ENCODE measurements at regions not wholly inside any gene's neighbourhood (a gene's known extent, or its start where the extent isn't known, plus 50 kb on each side); places are given as distances from the start of the nearest gene placed in this dataset.

DNA sequence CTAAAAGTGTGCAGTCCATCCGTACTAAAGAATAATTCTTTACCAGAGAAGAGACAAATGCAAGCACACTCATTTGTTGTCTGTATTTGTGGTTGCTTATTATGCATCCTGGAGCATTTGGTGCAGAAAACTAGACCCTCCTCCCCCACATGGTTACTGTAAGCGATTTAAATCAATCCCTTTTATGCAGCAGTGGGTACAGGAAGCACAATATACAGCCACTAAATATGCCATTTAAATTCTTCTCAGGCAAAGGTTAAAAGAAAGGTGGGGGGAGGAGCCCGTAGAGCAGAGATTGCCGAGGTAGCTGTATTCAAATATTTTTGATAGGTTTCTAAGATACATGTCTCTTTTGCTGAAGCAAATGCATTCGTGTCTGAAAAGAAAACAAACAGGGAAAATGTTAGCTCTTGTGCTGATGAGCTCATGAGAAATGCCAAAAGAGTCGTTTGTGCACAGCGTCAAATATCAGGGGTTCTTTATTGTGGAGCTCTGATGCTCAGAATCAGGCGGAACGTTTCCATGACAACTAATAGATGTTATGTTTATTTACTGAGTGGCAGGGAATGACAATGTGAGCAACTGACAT, 131.3 kb upstream of the NPVF start:
- Histone ChIP-seq H3K27ac (ENCODE audit: low read length) (no peak overlapping the region), H3K4me3 (ENCODE audit: low read length in 2 of 2) (no peak overlapping the region), H3K9ac (ENCODE audit: low read length in 2 of 2) (no peak overlapping the region)

DNA sequence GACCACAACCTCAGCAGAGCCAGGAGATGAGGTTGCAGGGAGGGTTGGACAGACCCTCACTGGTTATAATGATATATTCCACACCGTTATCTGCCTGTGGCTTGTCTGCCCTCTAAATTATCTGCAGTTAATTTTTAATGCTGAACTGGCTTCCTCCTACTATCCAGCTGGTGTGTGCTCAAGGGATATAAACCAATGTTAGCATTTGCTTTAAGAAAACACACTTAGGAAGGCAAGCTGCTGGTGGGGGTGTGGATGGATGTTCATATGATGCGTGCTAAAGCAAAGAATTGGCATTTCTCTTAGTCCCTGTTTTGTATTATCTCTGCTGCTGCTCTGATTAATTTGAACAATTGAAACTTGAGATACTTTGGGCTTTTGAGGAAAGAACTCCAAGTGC, 132.2 kb upstream of the NPVF start:
- H3K9ac ChIP-seq (ENCODE audit: low read length in 2 of 2) = no peak overlapping the region
- no peak overlapping the region for H3K4me3 ChIP-seq (ENCODE audit: low read length in 2 of 2)
- no peak overlapping the region for H3K27ac ChIP-seq (ENCODE audit: low read length)
- no peaks in the 10 kb centered on the region for H3K9me3 ChIP-seq (ENCODE audit: control insufficient read depth in 2 of 2, low read length in 2 of 2)
- no peaks in the 10 kb centered on the region for H3K36me3 ChIP-seq (ENCODE audit: control insufficient read depth in 2 of 2, insufficient read depth in 2 of 2, low read length in 2 of 2)
- no peaks in the 10 kb centered on the region for H3K4me1 ChIP-seq (ENCODE audit: control insufficient read depth, insufficient read depth, low read length)
- no peaks in the 10 kb centered on the region for H3K27me3 ChIP-seq (ENCODE audit: control insufficient read depth in 1 of 2, insufficient read depth in 2 of 2, low read length in 2 of 2)

More for the DNA sequence above, 131.3 kb upstream of the NPVF start:
- H3K36me3 ChIP-seq (ENCODE audit: control insufficient read depth in 2 of 2, insufficient read depth in 2 of 2, low read length in 2 of 2) = no peaks in the 10 kb centered on the region
- H3K4me1 ChIP-seq (ENCODE audit: control insufficient read depth, insufficient read depth, low read length) = no peaks in the 10 kb centered on the region
- no peaks in the 10 kb centered on the region for H3K9me3 ChIP-seq (ENCODE audit: control insufficient read depth in 2 of 2, low read length in 2 of 2)
- no peaks in the 10 kb centered on the region for H3K27me3 ChIP-seq (ENCODE audit: control insufficient read depth in 1 of 2, insufficient read depth in 2 of 2, low read length in 2 of 2)

DNA sequence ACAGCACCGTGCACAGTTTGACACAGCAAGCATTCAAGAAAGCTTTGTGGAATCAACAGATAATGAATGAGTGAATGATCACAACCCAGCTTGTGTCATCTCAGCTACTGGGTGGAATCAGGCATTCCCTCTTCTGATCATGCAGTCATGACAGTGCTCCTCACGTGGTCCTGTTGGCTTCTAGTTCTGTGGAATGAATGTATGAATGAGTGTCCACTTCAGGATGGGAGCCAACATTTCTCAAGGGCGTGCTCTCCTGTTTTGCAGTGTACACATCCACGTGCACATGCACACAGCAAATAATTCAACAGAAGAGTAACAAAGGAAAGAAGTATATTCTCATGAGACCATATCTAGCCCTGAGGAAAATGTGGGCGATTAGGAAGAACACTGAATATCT, 133.1 kb upstream of the NPVF start:
- no peaks in the 10 kb centered on the region for H3K27me3 ChIP-seq (ENCODE audit: control insufficient read depth in 1 of 2, insufficient read depth in 2 of 2, low read length in 2 of 2)
- H3K27ac ChIP-seq (ENCODE audit: low read length) = no peak overlapping the region
- H3K4me1 ChIP-seq (ENCODE audit: control insufficient read depth, insufficient read depth, low read length) = no peaks in the 10 kb centered on the region
- no peaks in the 10 kb centered on the region for H3K36me3 ChIP-seq (ENCODE audit: control insufficient read depth in 2 of 2, insufficient read depth in 2 of 2, low read length in 2 of 2)
- no peaks in the 10 kb centered on the region for H3K9me3 ChIP-seq (ENCODE audit: control insufficient read depth in 2 of 2, low read length in 2 of 2)
- no peak overlapping the region for H3K4me3 ChIP-seq (ENCODE audit: low read length in 2 of 2)
- H3K9ac ChIP-seq (ENCODE audit: low read length in 2 of 2) = no peak overlapping the region

DNA sequence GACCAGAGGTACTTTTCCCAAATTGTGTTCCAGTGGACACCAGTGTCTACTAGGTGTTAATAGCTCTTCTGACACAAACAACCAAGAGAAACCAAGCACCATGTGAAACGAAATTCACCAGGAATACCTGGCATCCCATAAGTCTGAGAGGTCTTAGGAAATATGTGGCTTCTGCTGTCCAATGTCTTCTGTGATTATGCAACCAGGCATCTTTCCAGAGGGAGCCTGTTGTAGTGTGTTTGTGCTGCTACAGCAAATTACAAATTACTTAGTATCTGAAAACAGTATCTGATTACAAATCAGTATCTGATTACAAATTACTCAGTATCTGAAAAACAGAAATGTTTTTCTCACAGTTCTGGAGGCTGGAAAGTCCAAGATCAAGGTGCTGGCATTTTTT, 133.6 kb upstream of the NPVF start:
- Histone ChIP-seq H3K27ac (ENCODE audit: low read length) (no peak overlapping the region), H3K9me3 (ENCODE audit: control insufficient read depth in 2 of 2, low read length in 2 of 2) (no peaks in the 10 kb centered on the region), H3K4me3 (ENCODE audit: low read length in 2 of 2) (no peak overlapping the region), H3K27me3 (ENCODE audit: control insufficient read depth in 1 of 2, insufficient read depth in 2 of 2, low read length in 2 of 2) (no peaks in the 10 kb centered on the region), H3K4me1 (ENCODE audit: control insufficient read depth, insufficient read depth, low read length) (no peaks in the 10 kb centered on the region), H3K9ac (ENCODE audit: low read length in 2 of 2) (no peak overlapping the region), H3K36me3 (ENCODE audit: control insufficient read depth in 2 of 2, insufficient read depth in 2 of 2, low read length in 2 of 2) (no peaks in the 10 kb centered on the region)

DNA sequence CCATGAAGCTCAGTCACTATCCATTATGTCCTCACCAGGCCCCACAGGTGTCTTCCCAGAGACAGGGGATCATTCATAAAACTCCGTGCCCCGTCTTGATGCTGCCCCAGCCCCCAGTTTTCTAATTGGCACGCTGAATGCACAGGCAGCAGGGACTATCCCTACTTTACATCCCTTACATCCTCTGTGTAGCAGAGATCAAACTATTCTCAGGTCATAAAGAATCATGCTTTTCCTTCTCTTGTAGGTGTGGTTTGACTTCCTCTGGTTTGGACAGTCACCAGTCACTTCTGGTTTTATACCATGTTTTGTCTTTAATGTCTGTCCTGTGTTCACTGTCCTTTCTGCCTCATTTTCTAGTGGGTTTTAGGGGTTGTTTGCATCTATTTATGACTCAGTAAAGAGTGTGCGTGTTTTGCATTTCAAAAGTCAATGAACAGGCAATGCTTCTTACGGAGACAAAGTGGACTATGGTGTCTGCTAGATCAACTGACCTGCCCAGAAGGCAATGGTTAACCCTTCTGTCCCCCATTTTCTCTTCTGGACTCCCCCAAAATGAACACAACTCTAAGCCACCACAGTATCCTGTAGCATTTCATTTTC, 140.4 kb upstream of the NPVF start:
- Histone ChIP-seq H3K36me3 (ENCODE audit: control insufficient read depth in 2 of 2, insufficient read depth in 2 of 2, low read length in 2 of 2) (no peaks in the 10 kb centered on the region), H3K4me1 (ENCODE audit: control insufficient read depth, insufficient read depth, low read length) (no peaks in the 10 kb centered on the region), H3K4me3 (ENCODE audit: low read length in 2 of 2) (no peak overlapping the region), H3K9ac (ENCODE audit: low read length in 2 of 2) (no peak overlapping the region), H3K27me3 (ENCODE audit: control insufficient read depth in 1 of 2, insufficient read depth in 2 of 2, low read length in 2 of 2) (no peaks in the 10 kb centered on the region), H3K27ac (ENCODE audit: low read length) (no peak overlapping the region), H3K9me3 (ENCODE audit: control insufficient read depth in 2 of 2, low read length in 2 of 2) (peaks cover 4% of the 10 kb centered on the region in 2 donors)

DNA sequence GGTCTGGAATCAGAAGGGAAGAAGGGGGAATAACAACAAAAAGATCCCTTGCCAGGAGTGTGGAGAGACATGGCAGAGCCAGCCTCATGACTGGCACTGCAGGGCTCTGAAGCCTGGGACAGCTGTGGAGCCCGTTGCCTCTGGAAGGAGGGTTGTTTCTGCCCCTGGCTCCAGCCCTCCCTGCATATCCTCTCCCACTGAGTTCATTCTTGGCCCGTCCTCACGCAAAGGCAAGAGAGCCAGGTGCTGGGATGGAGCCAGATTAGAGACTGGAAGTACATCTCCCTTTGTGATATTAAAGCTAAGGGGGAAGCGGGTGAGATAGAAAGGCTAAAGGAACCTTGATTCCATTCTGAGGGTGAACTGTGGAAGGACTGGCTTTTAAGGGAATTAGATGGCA, 141.5 kb upstream of the NPVF start:
- H3K9me3 ChIP-seq (ENCODE audit: control insufficient read depth in 2 of 2, low read length in 2 of 2) = peaks cover 4% of the 10 kb centered on the region in 2 donors
- no peak overlapping the region for H3K27ac ChIP-seq (ENCODE audit: low read length)

DNA sequence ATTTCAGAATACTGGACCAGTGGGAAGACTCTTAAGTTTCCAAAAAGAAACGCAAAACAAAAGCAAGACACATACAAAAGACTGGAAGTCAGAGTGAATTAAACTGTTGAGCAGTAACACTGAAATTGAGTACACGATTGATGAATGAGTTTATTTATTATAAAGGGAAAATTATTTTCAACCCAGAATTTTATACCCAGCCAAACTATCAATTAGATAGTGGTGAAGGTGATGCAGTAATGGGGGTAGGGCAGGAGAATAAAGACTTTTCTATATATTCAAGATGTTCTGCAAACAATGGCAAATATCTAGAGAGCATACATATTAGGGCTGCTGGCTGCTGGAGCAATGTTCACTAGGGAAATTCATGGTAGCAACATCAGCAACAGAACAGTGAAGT, 143.7 kb upstream of the NPVF start:
- no peak overlapping the region for H3K27ac ChIP-seq (ENCODE audit: low read length)

More for the DNA sequence above, 141.5 kb upstream of the NPVF start:
- no peak overlapping the region for H3K9ac ChIP-seq (ENCODE audit: low read length in 2 of 2)
- no peaks in the 10 kb centered on the region for H3K4me1 ChIP-seq (ENCODE audit: control insufficient read depth, insufficient read depth, low read length)
- no peak overlapping the region for H3K4me3 ChIP-seq (ENCODE audit: low read length in 2 of 2)
- no peaks in the 10 kb centered on the region for H3K36me3 ChIP-seq (ENCODE audit: control insufficient read depth in 2 of 2, insufficient read depth in 2 of 2, low read length in 2 of 2)
- H3K27me3 ChIP-seq (ENCODE audit: control insufficient read depth in 1 of 2, insufficient read depth in 2 of 2, low read length in 2 of 2) = no peaks in the 10 kb centered on the region

DNA sequence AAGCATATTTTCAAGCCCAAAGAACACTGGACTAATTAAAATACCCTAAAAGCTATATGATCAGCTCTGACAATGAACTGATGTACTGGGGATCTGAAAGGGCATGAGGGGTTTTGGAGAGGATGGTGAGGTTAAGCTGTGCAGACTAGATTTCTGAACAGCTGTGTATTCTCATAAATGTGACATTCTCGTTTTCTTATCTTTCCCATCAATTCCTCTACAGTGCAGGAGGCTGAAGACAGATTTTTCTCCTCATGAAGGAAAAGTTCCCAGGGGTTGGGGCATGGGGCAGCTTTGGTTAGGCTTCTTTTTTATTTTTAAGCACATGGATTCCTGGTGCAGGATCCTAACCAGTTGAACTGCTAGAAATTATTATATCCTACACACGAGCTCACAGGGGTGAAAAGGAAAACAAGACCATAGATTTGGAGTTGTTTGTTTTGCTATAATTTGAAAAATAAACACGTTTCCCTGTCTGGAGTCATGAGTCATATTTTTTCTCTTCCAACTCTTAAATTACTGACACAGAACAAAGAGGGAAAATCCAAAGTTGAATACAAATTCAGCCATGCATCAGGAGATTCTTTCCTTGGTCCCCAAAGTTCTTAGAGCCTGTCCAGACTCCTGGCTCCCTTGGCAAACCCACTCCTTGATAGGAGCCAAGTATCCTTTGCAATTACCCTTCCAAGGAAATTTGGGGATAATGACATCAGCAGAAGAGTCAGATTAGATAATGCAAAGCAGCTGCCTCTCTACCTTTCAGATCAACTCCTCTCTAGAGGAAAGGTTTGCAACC, 147.7 kb upstream of the NPVF start:
- H3K4me3 ChIP-seq (ENCODE audit: low read length in 2 of 2) = no peak overlapping the region
- no peak overlapping the region for H3K9ac ChIP-seq (ENCODE audit: low read length in 2 of 2)
- H3K27me3 ChIP-seq (ENCODE audit: control insufficient read depth in 1 of 2, insufficient read depth in 2 of 2, low read length in 2 of 2) = no peaks in the 10 kb centered on the region
- no peaks in the 10 kb centered on the region for H3K36me3 ChIP-seq (ENCODE audit: control insufficient read depth in 2 of 2, insufficient read depth in 2 of 2, low read length in 2 of 2)
- no peaks in the 10 kb centered on the region for H3K4me1 ChIP-seq (ENCODE audit: control insufficient read depth, insufficient read depth, low read length)
- peaks cover 4% of the 10 kb centered on the region in 2 donors for H3K9me3 ChIP-seq (ENCODE audit: control insufficient read depth in 2 of 2, low read length in 2 of 2)
- no peak overlapping the region for H3K27ac ChIP-seq (ENCODE audit: low read length)

More for the DNA sequence above, 143.7 kb upstream of the NPVF start:
- Histone ChIP-seq H3K36me3 (ENCODE audit: control insufficient read depth in 2 of 2, insufficient read depth in 2 of 2, low read length in 2 of 2) (no peaks in the 10 kb centered on the region), H3K27me3 (ENCODE audit: control insufficient read depth in 1 of 2, insufficient read depth in 2 of 2, low read length in 2 of 2) (no peaks in the 10 kb centered on the region), H3K9ac (ENCODE audit: low read length in 2 of 2) (no peak overlapping the region), H3K9me3 (ENCODE audit: control insufficient read depth in 2 of 2, low read length in 2 of 2) (peaks cover 4% of the 10 kb centered on the region in 2 donors), H3K4me1 (ENCODE audit: control insufficient read depth, insufficient read depth, low read length) (no peaks in the 10 kb centered on the region), H3K4me3 (ENCODE audit: low read length in 2 of 2) (no peak overlapping the region)

DNA sequence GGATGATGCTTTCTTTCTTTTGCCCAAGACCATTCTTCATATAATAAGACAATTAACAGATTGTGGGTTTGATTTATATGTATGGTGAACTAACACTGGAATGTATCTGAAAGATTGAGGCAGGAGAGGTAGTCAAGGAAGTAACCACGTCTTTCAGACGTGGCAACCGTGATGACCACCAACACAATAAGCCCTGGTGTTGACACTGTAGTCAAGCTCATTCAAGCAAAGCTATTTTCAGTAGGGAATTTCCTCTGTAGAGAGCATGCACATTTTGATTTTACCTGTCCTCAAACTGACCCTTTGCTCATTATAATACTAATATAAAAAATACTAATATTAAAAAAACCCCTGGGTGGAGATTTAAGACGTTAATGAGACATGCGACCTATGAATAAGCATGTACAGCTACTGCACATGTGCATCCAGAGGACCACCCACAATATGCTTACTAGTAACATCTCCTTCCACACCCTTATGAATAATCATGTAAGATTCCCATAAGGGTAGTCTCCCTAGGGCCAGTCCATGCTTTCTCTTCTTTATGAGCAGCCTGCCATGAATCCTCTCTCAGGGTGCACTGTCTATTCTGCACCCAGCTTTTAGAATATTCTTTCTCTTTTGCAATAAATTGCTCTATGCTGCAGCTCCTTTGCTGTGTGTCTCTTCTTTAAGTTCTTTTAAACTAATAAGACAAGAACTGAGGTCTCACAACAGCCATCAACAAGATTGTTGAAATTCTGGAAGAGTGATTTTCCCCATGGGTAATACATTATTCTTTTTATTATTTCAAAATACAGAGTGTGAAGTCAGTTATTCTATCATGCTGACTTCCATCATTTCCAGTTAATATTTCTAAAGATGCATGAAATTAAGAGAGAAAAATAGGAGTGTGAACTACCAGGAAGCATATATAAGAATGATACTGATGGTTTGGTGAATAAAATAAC, 151.3 kb upstream of the NPVF start:
- Histone ChIP-seq H3K36me3 (ENCODE audit: control insufficient read depth in 2 of 2, insufficient read depth in 2 of 2, low read length in 2 of 2) (no peaks in the 10 kb centered on the region), H3K9ac (ENCODE audit: low read length in 2 of 2) (no peak overlapping the region), H3K27ac (ENCODE audit: low read length) (no peak overlapping the region), H3K4me3 (ENCODE audit: low read length in 2 of 2) (no peak overlapping the region), H3K27me3 (ENCODE audit: control insufficient read depth in 1 of 2, insufficient read depth in 2 of 2, low read length in 2 of 2) (no peaks in the 10 kb centered on the region), H3K4me1 (ENCODE audit: control insufficient read depth, insufficient read depth, low read length) (no peaks in the 10 kb centered on the region), H3K9me3 (ENCODE audit: control insufficient read depth in 2 of 2, low read length in 2 of 2) (no peaks in the 10 kb centered on the region)

DNA sequence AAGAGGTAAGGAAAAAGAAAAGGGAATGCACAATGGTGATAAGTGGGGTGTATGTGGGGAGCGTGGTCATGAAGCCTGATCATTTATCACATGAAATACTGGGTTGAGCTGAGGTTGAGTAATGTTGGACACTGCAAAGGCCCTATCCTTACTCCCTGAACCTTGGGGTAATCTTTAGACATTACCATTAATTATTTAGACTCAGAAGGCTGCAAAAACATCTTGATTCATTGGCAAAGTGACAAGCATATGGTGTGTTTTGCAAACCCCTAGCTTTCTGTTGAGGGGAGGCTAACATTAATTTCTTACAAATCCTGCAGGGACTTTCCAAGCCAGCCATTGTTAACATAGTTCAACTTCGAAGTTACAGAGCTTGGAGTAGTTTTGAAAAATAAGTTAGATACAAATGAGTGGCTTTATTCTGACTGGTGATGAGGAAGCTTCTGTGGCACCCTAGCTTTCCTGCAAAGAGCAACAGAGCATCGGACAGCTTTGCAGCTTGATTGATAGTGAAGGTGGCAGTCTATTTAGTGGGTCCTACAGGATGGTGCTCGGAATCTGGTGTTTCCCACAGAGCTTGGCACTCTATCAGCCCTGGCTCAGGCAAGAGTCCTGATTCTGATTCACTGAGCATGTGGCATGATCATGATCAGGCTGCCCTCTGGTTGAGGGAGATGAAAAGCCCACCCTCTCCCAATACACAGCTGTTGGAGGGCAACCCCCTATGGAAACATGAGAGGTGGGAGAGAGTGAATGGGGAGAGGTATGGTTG, 153.7 kb upstream of the NPVF start:
- H3K27ac ChIP-seq (ENCODE audit: low read length) = no peak overlapping the region
- no peaks in the 10 kb centered on the region for H3K36me3 ChIP-seq (ENCODE audit: control insufficient read depth in 2 of 2, insufficient read depth in 2 of 2, low read length in 2 of 2)
- H3K4me1 ChIP-seq (ENCODE audit: control insufficient read depth, insufficient read depth, low read length) = no peaks in the 10 kb centered on the region
- H3K9me3 ChIP-seq (ENCODE audit: control insufficient read depth in 2 of 2, low read length in 2 of 2) = no peaks in the 10 kb centered on the region
- no peak overlapping the region for H3K4me3 ChIP-seq (ENCODE audit: low read length in 2 of 2)
- H3K27me3 ChIP-seq (ENCODE audit: control insufficient read depth in 1 of 2, insufficient read depth in 2 of 2, low read length in 2 of 2) = no peaks in the 10 kb centered on the region
- H3K9ac ChIP-seq (ENCODE audit: low read length in 2 of 2) = no peak overlapping the region

Data from stomach smooth muscle (tissue), 2 donors.